SH-SY5Y (cell line): ENCODE measurements at regions not wholly inside any gene's neighbourhood (a gene's known extent, or its start where the extent isn't known, plus 50 kb on each side); places are given as distances from the start of the nearest gene placed in this dataset.

Experiments
- GATA2 ChIP-seq: IDR thresholded peaks from 2 replicates; pipeline ENCODE4 v1.6.1; 2011; ENCODE audit warnings: mild to moderate bottlenecking, low read depth, low read length
- GATA3 ChIP-seq: IDR thresholded peaks from 2 replicates; pipeline ENCODE4 v1.6.1; 2011; ENCODE audit warnings: low read depth, mild to moderate bottlenecking, low read length, moderate library complexity

DNA sequence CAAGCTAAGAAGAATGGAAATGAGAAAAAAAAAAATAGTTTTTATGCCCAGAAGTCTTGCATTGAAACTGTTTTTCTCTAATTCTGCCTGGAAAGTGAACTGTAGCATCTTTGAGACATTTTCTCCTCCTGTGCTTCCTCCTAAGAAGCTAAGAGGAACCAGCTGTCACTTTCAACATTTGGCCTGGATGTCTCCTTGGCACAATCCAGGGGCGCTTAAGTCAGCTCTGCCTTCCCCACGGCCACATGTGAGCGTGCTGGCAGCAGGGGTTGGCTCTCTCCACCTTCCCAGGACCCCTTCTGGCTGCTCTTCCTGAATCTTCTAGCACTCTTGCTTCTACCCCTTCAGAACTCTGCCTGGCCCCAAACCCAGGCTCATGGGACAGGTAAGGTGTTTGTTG is 289.6 kb upstream of the ADARB2 start:
- no peak for TF ChIP-seq GATA2
- no peak for TF ChIP-seq GATA3
